Stomach (tissue), 4 donors: ENCODE measurements at regions not wholly inside any gene's neighbourhood (a gene's known extent, or its start where the extent isn't known, plus 50 kb on each side); places are given as distances from the start of the nearest gene placed in this dataset.

ENCODE experiments used
- CTCF ChIP-seq, 7 experiments: fragments of 450-650 bp in 4 of 7; fragments of 200-600 bp in 3 of 7; sonication (generic) in 3 of 7; IDR thresholded peaks; one replicate each; pipeline ENCODE4 v1.5.1; 2016 to 2019; ENCODE audit warnings: antibody characterized with exemption in 7 of 7, control low read depth in 2 of 7, mild to moderate bottlenecking in 1 of 7
- EP300 ChIP-seq: sonication (generic); formaldehyde crosslinking; IDR thresholded peaks from one replicate; pipeline ENCODE4 v1.6.1; 2017; ENCODE audit warnings: antibody characterized with exemption
- POLR2A ChIP-seq, 4 donors: fragments of 450-650 bp; IDR thresholded peaks; one replicate each; pipeline ENCODE4 v1.6.1; 2016; ENCODE audit warnings: antibody characterized with exemption in 4 of 4, control low read depth in 2 of 4, mild to moderate bottlenecking in 1 of 4, moderate library complexity in 1 of 4

- TF ChIP-seq POLR2A (IDR thresholded peaks at IDR 0.05) (no peak), CTCF (IDR thresholded peaks at IDR 0.05) (no peak), EP300 (no peak)
Measured at GRCh38 chr1:2932671-2933350, 88.5 kb upstream of the ACTRT2 start.
